HepG2 (cell line): ENCODE measurements at regions not wholly inside any gene's neighbourhood (a gene's known extent, or its start where the extent isn't known, plus 50 kb on each side); places are given as distances from the start of the nearest gene placed in this dataset.

Source experiments
- ATAC-seq: fragments of 200-7000 bp; cut with Tn5 transposase; 3 replicates; pipeline ENCODE4 v1.9.1; 2020; ENCODE audit warnings: mild to moderate bottlenecking, moderate library complexity
- BruUV-seq: library from RNA; stranded (reverse); fragments of 400-500 nt; replicated peaks from 2 replicates; lab custom pipeline; 2021; lab: Mats Ljungman, UMichigan
- CTCF ChIA-PET: fragments of 300-600 bp; formaldehyde crosslinking; extraction: SDS; loops from one replicate; lab custom pipeline; 2021; ENCODE audit warnings: low total read pairs, inconsistent platforms, low intra/inter-chr PET ratio; lab: Yijun Ruan, JAX
- POLR2A ChIA-PET: fragments of 350-600 bp; sonication (Branson Sonifier 250); formaldehyde crosslinking; loops from one replicate; lab custom pipeline; 2020; ENCODE audit warnings: antibody characterized with exemption, inconsistent platforms; lab: Yijun Ruan, JAX
- DNase-seq: peaks from one replicate; pipeline ENCODE4 v3.0.0-alpha.2; 2015; ENCODE audit warnings: low spot score
- FAIRE-seq: peaks from 3 replicates; lab custom pipeline; 2011; peaks lifted over from hg19 to GRCh38; lab: Jason Lieb, UNC
- H2AFZ ChIP-seq: one replicate; pipeline ENCODE4 v1.6.1; 2011; ENCODE audit warnings: low read length, inconsistent platforms
- H3K27ac ChIP-seq: fragments of 300-600 bp; 3 replicates; pipeline ENCODE4 v1.8.0; 2011; ENCODE audit warnings: mixed run types, mild to moderate bottlenecking, mixed read lengths, low read length, inconsistent platforms; ENCODE audit not compliant: insufficient read depth; ENCODE audit errors: extremely low read length
- H3K27me3 ChIP-seq, 2 experiments: fragments of 200-600 bp in 1 of 2; 2 replicates in 1 of 2; 3 replicates in 1 of 2; pipeline versions ENCODE4 v1.6.0 to v1.8.0; 2011; ENCODE audit warnings: low read length in 2 of 2, mild to moderate bottlenecking in 2 of 2, moderate library complexity in 2 of 2, inconsistent platforms in 1 of 2; ENCODE audit not compliant: insufficient read depth in 2 of 2, control insufficient read depth in 1 of 2
- H3K36me3 ChIP-seq, 2 experiments: fragments of 200-600 bp in 1 of 2; replicated peaks in 1 of 2; 2 replicates in 1 of 2; 3 replicates in 1 of 2; pipeline versions ENCODE4 v1.5.1 to v1.8.0; 2011; ENCODE audit warnings: low read length in 2 of 2, inconsistent platforms in 1 of 2; ENCODE audit not compliant: insufficient read depth in 2 of 2, control insufficient read depth in 1 of 2
- H3K4me1 ChIP-seq: 2 replicates; pipeline ENCODE4 v1.5.1; 2012; ENCODE audit warnings: low read length, inconsistent platforms; ENCODE audit not compliant: insufficient read depth
- H3K4me2 ChIP-seq: 2 replicates; pipeline ENCODE4 v1.6.0; 2011; ENCODE audit warnings: low read depth, low read length, inconsistent platforms
- H3K4me3 ChIP-seq, 3 experiments: fragments of 200-600 bp in 1 of 3; sonication (generic), shearing (Covaris generic) in 1 of 3; replicated peaks in 1 of 3; 2 replicates each; pipeline ENCODE4 v1.5.1; 2011 to 2016; ENCODE audit warnings: low read length in 3 of 3, inconsistent platforms in 2 of 3, low read depth in 2 of 3, mild to moderate bottlenecking in 2 of 3, control low read depth in 1 of 3, mixed read lengths in 1 of 3; ENCODE audit not compliant: insufficient read depth in 1 of 3
- H3K79me2 ChIP-seq: one replicate; pipeline ENCODE4 v1.6.1; 2011; ENCODE audit warnings: low read length, inconsistent platforms; ENCODE audit not compliant: insufficient read depth
- H3K9ac ChIP-seq: 2 replicates; pipeline ENCODE4 v1.6.0; 2011; ENCODE audit warnings: mild to moderate bottlenecking, low read depth, low read length, inconsistent platforms; ENCODE audit not compliant: insufficient read depth
- H3K9me3 ChIP-seq: 2 replicates; pipeline ENCODE4 v1.5.1; 2012; ENCODE audit warnings: mild to moderate bottlenecking, low read length
- H4K20me1 ChIP-seq: 2 replicates; pipeline ENCODE4 v1.6.0; 2011; ENCODE audit warnings: inconsistent platforms, mild to moderate bottlenecking, low read length, moderate library complexity; ENCODE audit not compliant: insufficient read depth
- ATM ChIP-seq: fragments of 450-650 bp; IDR thresholded peaks from 2 replicates; pipeline ENCODE4 v1.7.1; 2017; ENCODE audit warnings: mild to moderate bottlenecking, borderline replicate concordance
- E2F5 ChIP-seq: sonication (generic); formaldehyde crosslinking; conservative IDR thresholded peaks from 2 replicates; pipeline ENCODE4 v1.4.0; 2020; ENCODE audit warnings: missing genetic modification reagents
- FOXO1 ChIP-seq: sonication (generic); formaldehyde crosslinking; IDR thresholded peaks from 2 replicates; pipeline ENCODE4 v1.4.0; 2020; ENCODE audit warnings: missing genetic modification reagents
- GMEB1 ChIP-seq: sonication (generic); formaldehyde crosslinking; IDR thresholded peaks from 2 replicates; pipeline ENCODE4 v1.5.1; 2020; ENCODE audit warnings: missing genetic modification reagents, mild to moderate bottlenecking, borderline replicate concordance
- MED1 ChIP-seq: sonication (generic); formaldehyde crosslinking; IDR thresholded peaks from 2 replicates; pipeline ENCODE4 v1.4.0; 2020; ENCODE audit warnings: missing genetic modification reagents
- MXD4 ChIP-seq: IDR thresholded peaks from 2 replicates; pipeline ENCODE4 v1.6.1; 2016; ENCODE audit warnings: mild to moderate bottlenecking, missing biosample characterization, missing genetic modification reagents
- NFKBIZ ChIP-seq: IDR thresholded peaks from 2 replicates; pipeline ENCODE4 v1.6.1; 2018; ENCODE audit warnings: missing genetic modification reagents, missing compliant biosample characterization
- PITX1 ChIP-seq: sonication (generic); formaldehyde crosslinking; IDR thresholded peaks from 2 replicates; pipeline ENCODE4 v1.5.1; 2020; ENCODE audit warnings: mild to moderate bottlenecking, missing genetic modification reagents
- PLSCR1 ChIP-seq: sonication (generic); formaldehyde crosslinking; IDR thresholded peaks from 2 replicates; pipeline ENCODE4 v1.5.0; 2020; ENCODE audit warnings: missing genetic modification reagents, mild to moderate bottlenecking, borderline replicate concordance
- POLR2AphosphoS5 ChIP-seq: IDR thresholded peaks from 2 replicates; pipeline ENCODE4 v1.6.1; 2012; ENCODE audit warnings: low read depth, low read length
- TSC22D2 ChIP-seq: sonication (generic); formaldehyde crosslinking; IDR thresholded peaks from 2 replicates; pipeline ENCODE4 v1.5.1; 2020; ENCODE audit warnings: missing genetic modification reagents, mild to moderate bottlenecking, borderline replicate concordance
- ZHX1 ChIP-seq: sonication (generic); formaldehyde crosslinking; IDR thresholded peaks from 2 replicates; pipeline ENCODE4 v1.8.1; 2022; ENCODE audit warnings: low read depth, mild to moderate bottlenecking, missing genetic modification reagents
- ZNF570 ChIP-seq: sonication (generic); formaldehyde crosslinking; IDR thresholded peaks from 2 replicates; pipeline ENCODE4 v1.4.0; 2020; ENCODE audit warnings: mild to moderate bottlenecking, missing genetic modification reagents, borderline replicate concordance
- ZNF800 ChIP-seq: sonication (generic); formaldehyde crosslinking; IDR thresholded peaks from 2 replicates; pipeline ENCODE4 v1.4.0; 2020; ENCODE audit warnings: missing genetic modification reagents
- ZNF839 ChIP-seq: sonication (generic); formaldehyde crosslinking; IDR thresholded peaks from 2 replicates; pipeline ENCODE4 v1.4.0; 2020; ENCODE audit warnings: missing genetic modification reagents, mild to moderate bottlenecking, borderline replicate concordance
- ZSCAN25 ChIP-seq: sonication (generic); formaldehyde crosslinking; IDR thresholded peaks from 2 replicates; pipeline ENCODE4 v1.8.0; 2022; ENCODE audit warnings: mild to moderate bottlenecking, missing genetic modification reagents
- WGBS: methylation state at CpG from one replicate; pipeline ENCODE4 v1.1.6; 2017; ENCODE audit warnings: low lambda C conversion rate; 5-methylcytosine and 5-hydroxymethylcytosine counted together
- in situ Hi-C: cut with HindIII; loops from 2 replicates; pipeline ENCODE4 v1.10.0; 2017; ENCODE audit warnings: low pct_unique_long_range_greater_than_20kb; ENCODE audit not compliant: extremely low pct_ligation_motif_present
- intact Hi-C: fragments of 100-400 bp; cut with micrococcal nuclease; formaldehyde crosslinking; loops from one replicate; pipeline ENCODE4 v1.10.0; 2022; ENCODE audit not compliant: unreplicated experiment

GRCh38 chr10:130802301-130802700 is 509.2 kb downstream of the TCERG1L start (continued):
- no peak for TF ChIP-seq ZNF839 (CRISPR knock-in tag)
- TF ChIP-seq TSC22D2: no peak

GRCh38 chr10:130804281-130804680 is 507.2 kb downstream of the TCERG1L start:
- H3K36me3 ChIP-seq: no peaks in the 10 kb centered on the region
- intact Hi-C loops (no loop called here), in situ Hi-C loops (no loop called here)
- FAIRE-seq (no peak), ATAC-seq (no peak), DNase-seq (no peak)
- CTCF ChIA-PET: no interaction called here
- POLR2A ChIA-PET: no interaction called here
- H4K20me1 ChIP-seq: no peaks in the 10 kb centered on the region
- no peaks in the 10 kb centered on the region for H3K79me2 ChIP-seq
- peaks cover 2 to 12% of the 10 kb centered on the region in 2 experiments; a peak in 3 of 5 replicates for H3K27me3 ChIP-seq
- 16% methylated on average over 7 of the region's 8 CpGs for WGBS
- H3K4me2 ChIP-seq: no peak overlapping the region
- H3K4me1 ChIP-seq: no peaks in the 10 kb centered on the region
- H2AFZ ChIP-seq: no peak overlapping the region
- H3K4me3 ChIP-seq: no peak overlapping the region
- H3K9ac ChIP-seq: no peak overlapping the region
- no TSS peak for BruUV-seq
- no peak overlapping the region for H3K27ac ChIP-seq
- H3K9me3 ChIP-seq: no peaks in the 10 kb centered on the region
- TF ChIP-seq NFKBIZ (CRISPR knock-in tag) (no peak), ATM (no peak), ZNF800 (CRISPR knock-in tag) (no peak), MXD4 (CRISPR knock-in tag) (no peak), ZSCAN25 (CRISPR knock-in tag) (no peak), ZHX1 (CRISPR knock-in tag) (no peak), POLR2AphosphoS5 (no peak), E2F5 (no peak), ZNF570 (CRISPR knock-in tag) (no peak), PITX1 (CRISPR knock-in tag) (no peak), GMEB1 (no peak), PLSCR1 (CRISPR knock-in tag) (no peak), MED1 (CRISPR knock-in tag) (no peak), FOXO1 (CRISPR knock-in tag) (no peak)
